Activated T-helper 9 cell treated with anti-CD3 and anti-CD28 coated beads, Interleukin-2, amount 50 U/mL, for 16 hours (primary cell): ENCODE measurements at regions not wholly inside any gene's neighbourhood (a gene's known extent, or its start where the extent isn't known, plus 50 kb on each side); places are given as distances from the start of the nearest gene placed in this dataset.

ENCODE experiments used
- DNase-seq: peaks from one replicate; pipeline ENCODE4 v3.0.0-alpha.2; 2020; ENCODE audit warnings: low read depth

GRCh38 chr12:126772171-126772864 lies 1494.7 kb upstream of the TMEM132C start:
- peak; percentile 37 for DNase-seq

- no peak for DNase-seq
These were observed 1494.0 kb upstream of the TMEM132C start for GRCh38 chr12:126773012-126773411.

GRCh38 chr12:126773491-126773890 lies 1493.5 kb upstream of the TMEM132C start:
- DNase-seq: no peak

GRCh38 chr12:126776026-126776655 lies 1490.8 kb upstream of the TMEM132C start:
- DNase-seq: no peak

GRCh38 chr12:126780343-126780742 lies 1486.6 kb upstream of the TMEM132C start:
- no peak for DNase-seq

GRCh38 chr12:126781593-126781992 lies 1485.4 kb upstream of the TMEM132C start:
- no peak for DNase-seq

- DNase-seq: no peak
These were observed 1484.9 kb upstream of the TMEM132C start for GRCh38 chr12:126782083-126782482.

GRCh38 chr12:126784328-126784921 lies 1482.5 kb upstream of the TMEM132C start:
- DNase-seq: peak; percentile 13

GRCh38 chr12:126789963-126790362 lies 1477.0 kb upstream of the TMEM132C start:
- DNase-seq: no peak

GRCh38 chr12:126791122-126791521 lies 1475.8 kb upstream of the TMEM132C start:
- no peak for DNase-seq

- no peak for DNase-seq
These were observed 1474.6 kb upstream of the TMEM132C start for GRCh38 chr12:126792411-126792810.

GRCh38 chr12:126797525-126797924 lies 1469.4 kb upstream of the TMEM132C start:
- DNase-seq: no peak

- DNase-seq: no peak
These were observed 1468.5 kb upstream of the TMEM132C start for GRCh38 chr12:126798449-126798848.

- DNase-seq: no peak
These were observed 1459.6 kb upstream of the TMEM132C start for GRCh38 chr12:126807312-126807865.

GRCh38 chr12:126811391-126811790 lies 1455.6 kb upstream of the TMEM132C start:
- no peak for DNase-seq

- DNase-seq: no peak
These were observed 1447.4 kb upstream of the TMEM132C start for GRCh38 chr12:126819554-126819953.

- DNase-seq: no peak
These were observed 1435.9 kb upstream of the TMEM132C start for GRCh38 chr12:126830778-126831680.

- DNase-seq: no peak
These were observed 1429.3 kb upstream of the TMEM132C start for GRCh38 chr12:126837697-126838096.

- no peak for DNase-seq
These were observed 1422.9 kb upstream of the TMEM132C start for GRCh38 chr12:126843915-126844669.

- DNase-seq: no peak
These were observed 1419.9 kb upstream of the TMEM132C start for GRCh38 chr12:126847005-126847629.

- DNase-seq: no peak
These were observed 1411.2 kb upstream of the TMEM132C start for GRCh38 chr12:126855768-126856167.
